T47D (cell line): ENCODE measurements at regions not wholly inside any gene's neighbourhood (a gene's known extent, or its start where the extent isn't known, plus 50 kb on each side); places are given as distances from the start of the nearest gene placed in this dataset.

Experiments
- DNase-seq, 2 experiments: peaks; one replicate each; pipeline versions ENCODE4 v3.0.0 to v3.0.0-alpha.2; 2011 to 2012; ENCODE audit warnings: low read depth in 1 of 2, low spot score in 1 of 2
- JUND ChIP-seq: IDR thresholded peaks from 2 replicates; pipeline ENCODE4 v1.6.1; 2012; ENCODE audit warnings: low read depth
- in situ Hi-C: cut with HindIII; loops from 2 replicates; pipeline ENCODE4 v1.10.0; 2016; ENCODE audit warnings: low sequenced_read_pairs, low pct_unique_long_range_greater_than_20kb

DNA sequence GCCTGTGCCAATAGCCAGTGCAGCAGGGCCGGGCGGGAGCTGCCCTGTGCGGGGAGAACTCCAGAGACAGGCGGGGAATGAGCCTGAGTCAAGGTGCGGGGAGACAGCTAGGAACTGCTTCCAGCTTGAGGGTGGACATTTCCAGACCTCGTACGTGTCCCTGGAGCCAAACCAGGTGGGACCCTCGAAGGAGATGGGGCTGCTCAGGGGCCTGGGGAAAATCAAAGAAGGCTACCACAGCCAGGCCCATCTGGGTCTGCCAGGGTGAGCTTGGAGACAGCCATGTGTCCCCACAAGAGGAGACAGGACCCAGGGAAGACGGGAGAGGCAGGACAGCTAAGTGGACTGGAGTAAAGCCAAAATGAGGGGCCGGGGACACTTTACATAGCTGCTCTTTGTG is 504.9 kb upstream of the MGMT start:
- in situ Hi-C loops = no loop called here

DNA sequence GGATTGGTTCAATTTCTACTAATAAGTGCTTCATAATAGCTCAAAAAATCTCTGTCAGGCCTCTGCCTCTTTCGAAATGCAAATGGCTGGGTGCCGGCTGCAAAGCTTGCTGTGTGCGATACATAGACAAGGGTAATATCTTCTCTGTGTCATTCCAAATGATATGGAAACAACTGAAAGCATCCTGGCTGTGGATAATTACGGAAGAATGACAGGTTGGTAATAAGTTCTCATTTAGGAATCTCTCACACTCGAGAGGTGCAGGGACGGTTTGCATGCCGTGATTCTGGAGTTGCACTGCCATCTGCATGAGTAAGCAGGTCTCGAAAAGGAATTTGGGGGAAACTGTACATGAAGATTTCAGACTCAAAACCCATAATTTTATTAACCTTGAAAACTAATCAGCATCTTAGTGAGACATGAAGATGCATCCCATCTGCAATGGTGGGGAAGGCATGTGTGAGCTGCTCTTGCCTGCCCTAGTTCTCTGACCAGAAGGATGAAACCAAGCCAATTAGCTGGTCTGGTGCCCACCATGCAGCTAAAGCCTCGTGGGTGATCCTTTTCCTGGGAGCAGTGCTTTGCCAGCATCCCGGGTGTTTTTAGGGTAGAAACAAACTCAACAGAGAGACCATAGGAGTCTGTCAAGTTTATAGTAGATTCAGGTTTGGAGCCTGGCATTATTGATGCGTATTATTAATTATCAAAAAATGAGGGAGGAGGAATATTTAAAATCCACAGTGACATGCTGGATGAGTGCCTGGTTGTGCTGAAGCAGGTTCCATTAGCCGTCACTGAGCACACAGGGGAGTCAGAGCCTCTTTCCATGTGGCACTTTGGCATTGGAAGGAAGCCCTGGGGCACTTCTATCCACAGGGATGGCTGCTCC is 503.6 kb upstream of the MGMT start:
- in situ Hi-C loops = no loop called here
- DNase-seq = no peak
- no peak for TF ChIP-seq JUND

More for the DNA sequence above, 504.9 kb upstream of the MGMT start:
- TF ChIP-seq JUND = no peak
- no peak for DNase-seq

DNA sequence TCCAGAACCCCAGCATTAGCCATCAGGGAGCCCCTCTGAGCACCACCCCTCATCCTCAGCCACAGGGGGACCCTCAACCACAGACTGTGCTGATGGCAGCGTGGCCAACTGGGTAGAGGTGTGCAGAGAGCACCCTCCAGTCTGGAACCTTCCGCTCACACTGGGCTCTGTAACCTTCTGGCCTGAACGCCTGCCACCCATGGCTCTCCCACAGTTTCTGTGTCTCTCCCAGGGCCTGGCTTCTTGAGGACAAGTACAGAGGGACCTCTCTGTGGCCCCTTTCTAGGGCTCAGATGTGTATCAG is 503.0 kb upstream of the MGMT start:
- in situ Hi-C loops = no loop called here
- no peak for DNase-seq
- no peak for TF ChIP-seq JUND

DNA sequence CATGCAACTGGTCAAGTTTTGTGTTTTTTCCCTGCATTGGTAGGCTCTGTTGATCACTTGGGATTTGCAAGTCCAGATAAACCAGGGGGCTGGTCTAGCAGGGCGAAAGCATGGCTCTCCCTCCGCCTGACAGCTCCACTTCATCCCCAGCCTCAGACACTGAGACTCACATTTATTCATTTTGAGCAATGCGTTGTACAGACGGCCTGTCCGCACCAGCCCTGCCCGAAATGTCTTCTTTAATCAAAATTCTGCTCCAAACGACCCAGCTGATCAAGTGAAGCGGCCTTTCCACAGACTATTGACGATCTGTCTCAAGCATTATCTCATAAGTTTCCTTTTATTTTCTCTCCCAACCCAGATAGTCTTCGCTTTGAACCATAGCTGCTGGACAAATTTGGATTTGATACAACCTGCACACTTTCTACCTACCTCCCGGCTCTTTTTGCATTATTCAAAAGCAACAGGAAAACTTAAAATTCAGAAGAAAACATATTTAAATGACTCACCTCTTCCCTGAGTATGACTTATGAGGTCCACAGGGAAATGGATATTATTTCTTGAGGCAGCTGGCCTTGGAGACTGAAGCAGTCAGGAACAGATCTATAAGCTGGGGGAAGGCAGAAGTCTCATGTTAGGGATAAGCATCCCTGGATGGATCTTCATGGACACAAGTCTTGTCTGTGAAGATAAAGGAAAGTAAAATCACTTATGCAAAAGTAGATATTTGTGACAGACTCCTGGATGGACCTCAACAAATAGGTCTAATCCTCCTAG is 498.9 kb upstream of the MGMT start:
- no peak for TF ChIP-seq JUND
- DNase-seq = no peak

DNA sequence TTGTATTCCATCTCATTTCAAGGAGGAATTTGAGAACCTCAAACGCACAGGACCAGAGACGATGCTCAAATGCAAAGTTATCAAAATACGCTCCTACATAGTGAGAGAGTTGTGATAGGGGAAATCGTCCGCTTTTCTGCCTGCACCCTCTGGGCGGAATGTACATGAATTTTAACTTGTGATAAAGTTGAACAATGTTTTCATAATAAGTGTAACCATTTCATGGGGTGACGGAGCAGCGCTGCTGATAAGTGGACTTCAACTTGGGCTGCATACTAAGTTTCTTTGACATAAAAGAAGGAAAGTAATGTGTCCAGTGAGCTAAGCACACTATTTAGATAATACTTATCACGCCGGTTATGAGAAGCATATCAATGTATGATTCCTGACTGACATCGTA is 497.5 kb upstream of the MGMT start:
- TF ChIP-seq JUND = no peak
- in situ Hi-C loops = no loop called here

More for the DNA sequence above, 498.9 kb upstream of the MGMT start:
- in situ Hi-C loops = no loop called here

DNA sequence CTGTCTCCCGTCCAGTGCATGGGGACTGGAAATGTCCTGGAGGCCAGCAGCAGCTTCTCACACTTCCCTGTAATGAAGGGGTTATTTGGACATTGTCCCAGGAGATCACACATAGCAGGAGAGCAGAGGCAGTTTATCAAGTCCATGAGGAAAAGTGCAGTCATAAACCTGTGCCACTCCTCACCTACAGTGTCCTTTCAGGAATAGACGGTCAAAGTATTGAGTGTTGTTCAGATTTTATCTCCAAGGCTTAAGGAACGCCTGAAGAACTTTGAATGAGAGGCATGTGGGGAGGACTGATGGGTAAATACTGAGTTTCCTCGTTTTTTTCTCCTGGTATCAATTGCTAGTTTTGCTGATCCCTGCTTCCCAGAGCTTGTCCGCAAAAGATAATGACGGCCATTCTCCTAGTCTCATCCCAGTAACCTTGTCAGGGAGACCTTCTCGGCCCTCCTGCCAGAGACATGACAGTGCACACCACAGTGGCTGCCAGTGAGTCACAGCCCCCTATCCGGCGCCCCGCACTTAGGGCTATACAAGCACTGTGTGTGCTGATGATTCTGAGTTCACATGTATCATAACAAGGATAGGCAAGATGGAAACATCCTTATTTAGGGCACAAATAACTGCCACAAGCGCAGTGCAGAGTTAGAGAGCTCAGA is 495.5 kb upstream of the MGMT start:
- in situ Hi-C loops = no loop called here
- DNase-seq = no peak
- TF ChIP-seq JUND = no peak

More for the DNA sequence above, 497.5 kb upstream of the MGMT start:
- DNase-seq = no peak

DNA sequence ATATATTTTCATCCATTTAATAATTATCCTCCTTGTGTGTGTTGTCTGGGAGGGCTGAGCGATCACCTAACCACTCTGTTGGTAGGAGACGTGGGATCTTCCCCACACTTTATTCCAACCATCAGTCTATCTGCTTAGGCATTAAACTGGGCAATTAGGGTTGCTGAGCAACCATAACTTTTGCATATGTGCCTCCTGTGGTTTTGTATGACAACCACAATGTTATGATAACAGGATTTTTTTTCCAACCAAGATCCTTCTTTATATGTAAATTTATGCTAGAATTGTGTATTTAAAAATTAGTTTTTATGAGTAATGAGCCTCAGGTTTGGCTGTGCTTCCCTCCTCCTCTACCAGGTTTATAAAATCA is 495.0 kb upstream of the MGMT start:
- TF ChIP-seq JUND = no peak
- DNase-seq = no peak
- in situ Hi-C loops = no loop called here

DNA sequence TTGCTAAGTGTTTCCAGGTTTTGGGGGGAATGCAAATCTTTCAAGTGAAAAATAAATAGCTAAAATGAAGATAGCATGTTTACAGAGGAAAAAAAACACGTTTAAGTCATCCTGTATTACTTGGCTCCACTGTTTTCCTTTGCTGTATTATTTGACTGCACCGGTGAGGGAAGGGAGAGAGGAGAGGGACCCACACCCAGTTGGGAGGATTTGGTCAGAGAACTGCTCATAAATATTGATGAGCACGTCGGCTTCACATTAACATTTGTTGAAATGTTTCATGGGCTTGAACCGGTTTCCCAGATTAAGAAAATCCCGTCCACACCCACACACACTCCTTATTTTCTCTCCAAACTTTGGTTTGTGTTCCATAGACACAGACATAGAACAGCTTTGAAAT is 493.8 kb upstream of the MGMT start:
- DNase-seq = no peak
- in situ Hi-C loops = no loop called here

DNA sequence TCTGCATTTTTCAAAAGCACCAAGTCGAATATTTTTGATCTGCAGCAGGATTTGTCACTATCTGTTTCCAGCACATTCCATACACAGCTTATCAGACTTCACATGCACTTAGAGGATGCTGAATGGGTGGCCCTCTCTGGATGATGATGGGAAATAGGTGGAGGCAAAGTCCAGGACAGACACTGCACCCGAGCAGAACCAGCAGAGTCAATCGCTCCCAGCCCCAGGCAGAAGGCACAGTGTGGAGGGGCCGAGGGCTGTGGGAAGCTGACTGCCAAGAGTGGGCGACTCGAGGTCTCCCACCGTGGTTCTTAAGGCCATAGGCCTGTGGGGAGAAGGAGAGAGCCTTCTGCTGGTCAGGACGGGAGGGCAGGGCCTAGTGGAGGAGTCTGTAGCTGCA is 490.2 kb upstream of the MGMT start:
- in situ Hi-C loops = no loop called here

More for the DNA sequence above, 493.8 kb upstream of the MGMT start:
- no peak for TF ChIP-seq JUND

DNA sequence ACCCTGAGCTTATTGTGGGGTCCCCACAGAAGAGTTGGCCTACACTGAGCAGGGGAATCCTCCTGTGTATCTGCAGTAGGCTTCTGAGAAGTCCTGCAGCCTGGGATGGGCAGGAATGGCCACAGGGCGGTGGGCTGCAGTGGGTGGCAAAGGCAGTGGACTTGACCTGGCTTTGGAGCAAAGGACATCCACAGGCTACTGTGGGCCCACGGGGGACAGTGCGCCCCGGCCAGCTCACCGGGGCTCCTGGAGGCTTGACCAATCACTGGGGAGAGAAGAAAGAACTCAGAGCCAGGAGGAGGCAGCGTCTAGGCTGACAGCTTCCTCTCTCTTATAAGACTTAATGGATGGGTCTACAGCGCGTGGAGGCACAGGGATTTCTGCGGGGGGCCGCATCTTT is 488.8 kb upstream of the MGMT start:
- TF ChIP-seq JUND = no peak
- no peak for DNase-seq
- in situ Hi-C loops = no loop called here

More for the DNA sequence above, 490.2 kb upstream of the MGMT start:
- DNase-seq = no peak
- TF ChIP-seq JUND = no peak

DNA sequence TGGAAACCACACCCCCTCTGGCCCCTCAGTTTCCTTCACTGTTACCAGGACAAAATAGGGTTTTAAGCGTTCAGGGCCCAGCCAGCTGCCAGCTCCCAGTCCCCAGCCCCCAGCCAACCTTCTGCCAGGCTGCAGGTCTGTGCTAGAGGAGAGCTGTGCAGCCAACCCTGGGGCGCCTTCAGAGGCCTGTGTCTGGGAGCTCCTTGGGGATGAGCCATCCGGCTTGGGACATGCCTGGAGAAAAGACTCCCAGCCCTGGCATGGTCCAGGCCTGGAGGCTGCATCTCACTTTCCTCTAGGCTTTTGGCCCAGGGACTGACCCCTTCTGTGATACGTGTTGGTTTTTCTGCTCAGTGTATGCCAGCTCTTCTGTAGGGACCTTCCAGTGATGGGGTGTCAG is 487.6 kb upstream of the MGMT start:
- DNase-seq = no peak
- in situ Hi-C loops = no loop called here
- no peak for TF ChIP-seq JUND

DNA sequence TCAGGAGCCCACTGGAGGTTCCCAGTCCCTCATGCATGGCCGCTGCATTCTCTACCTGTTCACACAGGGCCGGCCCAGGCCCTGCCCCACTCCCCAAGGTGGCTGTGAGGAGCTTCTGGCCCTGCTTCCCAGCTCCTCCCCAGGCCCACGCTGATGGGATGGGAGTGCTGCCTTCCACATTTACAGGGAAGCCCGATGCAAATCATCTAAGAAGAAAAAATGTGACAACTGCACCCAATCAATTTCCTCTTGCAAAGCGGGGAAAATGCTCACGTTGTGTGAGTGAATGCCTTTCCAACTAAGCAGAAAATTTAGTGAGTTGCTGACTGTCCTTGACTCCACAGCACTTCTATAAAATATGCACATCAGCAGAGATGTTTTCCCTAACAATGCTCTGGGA is 485.8 kb upstream of the MGMT start:
- in situ Hi-C loops = no loop called here

DNA sequence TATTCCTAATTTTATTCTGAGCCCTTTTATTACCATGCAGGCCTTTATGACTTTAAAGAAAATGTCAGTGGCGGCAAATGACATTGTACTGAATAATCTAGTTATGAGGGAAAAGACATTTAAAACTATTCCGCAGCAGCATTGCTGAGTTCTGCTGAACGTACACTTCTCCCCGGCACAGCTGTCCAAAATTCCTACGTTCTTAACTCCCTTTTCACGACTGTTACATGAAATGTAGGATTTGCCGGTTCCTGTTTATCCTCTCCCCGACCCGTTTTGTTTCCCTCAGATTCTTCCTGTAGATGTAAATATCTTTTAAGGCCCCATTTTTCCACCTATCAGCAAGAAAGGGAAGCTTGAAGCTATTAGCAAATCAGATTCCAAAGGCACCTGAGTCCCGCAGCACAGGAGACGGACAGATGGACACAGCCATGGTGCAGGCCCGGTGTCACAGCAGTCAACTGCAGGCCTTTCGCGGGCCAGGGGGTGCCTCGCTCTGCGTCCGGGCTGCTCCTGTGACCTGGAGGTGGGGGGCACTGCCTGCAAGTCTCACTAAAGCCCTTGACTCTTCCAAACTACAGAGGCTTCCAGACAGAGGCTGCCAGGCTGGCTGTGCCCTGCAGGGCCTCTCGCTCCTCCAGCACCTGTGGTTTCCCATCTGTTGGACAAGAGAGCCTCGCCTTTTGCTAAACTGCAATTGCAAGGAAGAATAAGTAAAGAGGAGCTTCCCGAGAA is 485.0 kb upstream of the MGMT start:
- TF ChIP-seq JUND = no peak
- in situ Hi-C loops = no loop called here
- no peak for DNase-seq

More for the DNA sequence above, 485.8 kb upstream of the MGMT start:
- no peak for DNase-seq
- no peak for TF ChIP-seq JUND
